H1 (cell line): ENCODE measurements at regions not wholly inside any gene's neighbourhood (a gene's known extent, or its start where the extent isn't known, plus 50 kb on each side); places are given as distances from the start of the nearest gene placed in this dataset.

Experiments used
- CTCF ChIA-PET: fragments of 300-600 bp; sonication (Branson Sonifier 250); formaldehyde crosslinking; loops from one replicate; lab custom pipeline; 2021; ENCODE audit not compliant: partially characterized antibody; lab: Charles Lee
- POLR2A ChIA-PET: fragments of 300-600 bp; sonication (Branson Sonifier 250); formaldehyde crosslinking; loops from one replicate; lab custom pipeline; 2021; ENCODE audit warnings: inconsistent platforms; ENCODE audit not compliant: partially characterized antibody; lab: Charles Lee
- DNase-seq, 2 experiments: peaks; one replicate each; pipeline versions ENCODE4 v3.0.0 to v3.0.0-alpha.2; 2010 to 2022; ENCODE audit warnings: low spot score in 2 of 2, low read depth in 1 of 2, mixed read lengths in 1 of 2
- FAIRE-seq: peaks from 2 replicates; lab custom pipeline; 2011; peaks lifted over from hg19 to GRCh38; lab: Jason Lieb, UNC
- H2AFZ ChIP-seq: 2 replicates; pipeline ENCODE4 v1.8.1; 2012; ENCODE audit warnings: low read length, inconsistent platforms
- H2AK5ac ChIP-seq: 2 replicates; pipeline ENCODE4 v1.6.1; 2013; ENCODE audit warnings: low read depth, low read length
- H2BK120ac ChIP-seq: replicated peaks from 2 replicates; pipeline ENCODE3; 2013; ENCODE audit warnings: low read depth, low read length, inconsistent platforms
- H2BK12ac ChIP-seq: 2 replicates; pipeline ENCODE4 v1.6.1; 2013; ENCODE audit warnings: low read depth, low read length
- H2BK15ac ChIP-seq: 2 replicates; pipeline ENCODE4 v1.6.1; 2013; ENCODE audit warnings: low read length
- H2BK20ac ChIP-seq: 2 replicates; pipeline ENCODE4 v1.6.1; 2013; ENCODE audit warnings: low read length
- H2BK5ac ChIP-seq: 2 replicates; pipeline ENCODE4 v1.6.1; 2013; ENCODE audit warnings: low read depth, low read length
- H3K14ac ChIP-seq: 2 replicates; pipeline ENCODE4 v1.6.1; 2013; ENCODE audit warnings: inconsistent platforms; ENCODE audit not compliant: insufficient read length
- H3K18ac ChIP-seq: 2 replicates; pipeline ENCODE4 v1.6.1; 2013; ENCODE audit warnings: low read length; ENCODE audit errors: extremely low read depth
- H3K23ac ChIP-seq: 2 replicates; pipeline ENCODE4 v1.6.1; 2013; ENCODE audit warnings: inconsistent platforms; ENCODE audit not compliant: insufficient read length
- H3K23me2 ChIP-seq: 2 replicates; pipeline ENCODE4 v1.6.1; 2013; ENCODE audit warnings: low read depth, low read length
- H3K27ac ChIP-seq: 2 replicates; pipeline ENCODE4 v1.6.1; 2011; ENCODE audit warnings: low read depth, low read length, inconsistent platforms
- H3K27me3 ChIP-seq, 4 experiments: replicated peaks in 1 of 4; 1 replicate in 1 of 4; 2 replicates in 3 of 4; pipeline versions ENCODE4 v1.6.1 to v1.8.1; 2011 to 2013; ENCODE audit warnings: low read length in 3 of 4, mild to moderate bottlenecking in 3 of 4, inconsistent platforms in 2 of 4, mixed read lengths in 2 of 4, moderate library complexity in 1 of 4; ENCODE audit not compliant: control insufficient read depth in 3 of 4, insufficient read depth in 3 of 4; ENCODE audit errors: extremely low read depth in 1 of 4
- H3K36me3 ChIP-seq, 4 experiments: 2 replicates each; pipeline versions ENCODE4 v1.6.1 to v1.8.1; 2011 to 2013; ENCODE audit warnings: mild to moderate bottlenecking in 4 of 4, low read length in 3 of 4, moderate library complexity in 2 of 4, control low read depth in 1 of 4, inconsistent platforms in 1 of 4; ENCODE audit not compliant: insufficient read depth in 4 of 4, control insufficient read depth in 2 of 4
- H3K4ac ChIP-seq: replicated peaks from 2 replicates; pipeline ENCODE3; 2013; ENCODE audit warnings: low read length, low read depth, mixed read lengths, inconsistent platforms; ENCODE audit not compliant: insufficient read length
- H3K4me1 ChIP-seq, 4 experiments: replicated peaks in 1 of 4; 1 replicate in 1 of 4; 2 replicates in 3 of 4; pipeline versions ENCODE4 v1.6.1 to v1.8.1; 2011 to 2013; ENCODE audit warnings: low read length in 3 of 4, inconsistent platforms in 2 of 4, mixed read lengths in 1 of 4; ENCODE audit not compliant: insufficient read depth in 4 of 4, control insufficient read depth in 3 of 4
- H3K4me2 ChIP-seq, 2 experiments: 2 replicates each; pipeline versions ENCODE4 v1.6.1 to v1.8.1; 2011 to 2013; ENCODE audit warnings: low read depth in 2 of 2, low read length in 2 of 2, control low read depth in 1 of 2, inconsistent platforms in 1 of 2, mild to moderate bottlenecking in 1 of 2; ENCODE audit not compliant: insufficient read depth in 1 of 2
- H3K4me3 ChIP-seq, 4 experiments: fragments of 200-600, 300-600 bp in 1 of 4; sonication (generic), shearing (Covaris generic), sonication (Bioruptor Twin) in 1 of 4; 2 replicates each; pipeline versions ENCODE4 v1.5.1 to v1.8.1; 2011 to 2016; ENCODE audit warnings: low read length in 4 of 4, low read depth in 3 of 4, control low read depth in 2 of 4, inconsistent platforms in 2 of 4, mild to moderate bottlenecking in 2 of 4, mixed read lengths in 1 of 4, moderate library complexity in 1 of 4; ENCODE audit not compliant: insufficient read depth in 2 of 4; ENCODE audit errors: extremely low read depth in 1 of 4
- H3K56ac ChIP-seq: replicated peaks from 2 replicates; pipeline ENCODE3; 2013; ENCODE audit warnings: low read depth, mild to moderate bottlenecking, mixed read lengths, low read length, inconsistent platforms; ENCODE audit not compliant: insufficient read length
- H3K79me1 ChIP-seq: 2 replicates; pipeline ENCODE4 v1.6.1; 2013; ENCODE audit warnings: low read depth, low read length, control low read depth
- H3K79me2 ChIP-seq, 2 experiments: 2 replicates each; pipeline versions ENCODE4 v1.6.1 to v1.8.1; 2012 to 2013; ENCODE audit warnings: low read length in 2 of 2, mild to moderate bottlenecking in 2 of 2, inconsistent platforms in 1 of 2; ENCODE audit not compliant: insufficient read depth in 2 of 2, control insufficient read depth in 1 of 2
- H3K9ac ChIP-seq, 4 experiments: replicated peaks in 1 of 4; 1 replicate in 1 of 4; 2 replicates in 3 of 4; pipeline versions ENCODE4 v1.6.1 to v1.8.1; 2011 to 2013; ENCODE audit warnings: low read depth in 3 of 4, low read length in 3 of 4, control low read depth in 2 of 4, mild to moderate bottlenecking in 2 of 4, moderate library complexity in 2 of 4, inconsistent platforms in 1 of 4; ENCODE audit errors: extremely low read depth in 1 of 4
- H3K9me3 ChIP-seq, 2 experiments: 2 replicates each; pipeline versions ENCODE4 v1.6.1 to v1.8.1; 2012 to 2013; ENCODE audit warnings: mild to moderate bottlenecking in 2 of 2, moderate library complexity in 2 of 2, control low read depth in 1 of 2, inconsistent platforms in 1 of 2, low read depth in 1 of 2, low read length in 1 of 2, mixed read lengths in 1 of 2; ENCODE audit not compliant: insufficient read depth in 2 of 2
- H4K20me1 ChIP-seq, 2 experiments: replicated peaks in 1 of 2; 2 replicates each; pipeline versions ENCODE3 to v1.8.1; 2011 to 2013; ENCODE audit warnings: inconsistent platforms in 2 of 2, low read length in 2 of 2, mild to moderate bottlenecking in 1 of 2; ENCODE audit not compliant: insufficient read depth in 2 of 2, control insufficient read depth in 1 of 2
- H4K5ac ChIP-seq: 2 replicates; pipeline ENCODE4 v1.6.1; 2013; ENCODE audit warnings: low read length, low read depth, mixed read lengths, inconsistent platforms; ENCODE audit not compliant: insufficient read length
- H4K8ac ChIP-seq: 2 replicates; pipeline ENCODE4 v1.8.0; 2013; ENCODE audit warnings: mild to moderate bottlenecking, moderate library complexity, low read length, inconsistent platforms; ENCODE audit not compliant: insufficient read depth; ENCODE audit errors: extremely low read depth
- H4K91ac ChIP-seq: replicated peaks from 2 replicates; pipeline ENCODE3; 2013; ENCODE audit warnings: low read length, mixed read lengths, inconsistent platforms; ENCODE audit not compliant: insufficient read length
- EZH2 ChIP-seq: fragments of 200-600 bp; sonication (generic); IDR thresholded peaks from 2 replicates; pipeline ENCODE4 v1.7.1; 2012; ENCODE audit warnings: low read depth, mild to moderate bottlenecking, moderate library complexity, low read length, inconsistent platforms; ENCODE audit not compliant: severe bottlenecking
- NANOG ChIP-seq: IDR thresholded peaks from 2 replicates; pipeline ENCODE4 v1.6.1; 2011; ENCODE audit warnings: low read length, low read depth, mild to moderate bottlenecking, inconsistent platforms; ENCODE audit not compliant: insufficient read depth, poor library complexity, severe bottlenecking
- PHF8 ChIP-seq: fragments of 200-600 bp; sonication (generic); conservative IDR thresholded peaks from 2 replicates; pipeline ENCODE4 v1.7.1; 2012; ENCODE audit warnings: low read depth, mild to moderate bottlenecking, inconsistent platforms, low read length, moderate library complexity
- RBBP5 ChIP-seq: IDR thresholded peaks from 2 replicates; pipeline ENCODE4 v1.7.1; 2012; ENCODE audit warnings: low read depth, mild to moderate bottlenecking, inconsistent platforms, low read length, moderate library complexity, borderline replicate concordance
- RXRA ChIP-seq: IDR thresholded peaks from 2 replicates; pipeline ENCODE4 v1.6.1; 2011; ENCODE audit warnings: low read depth, mild to moderate bottlenecking, low read length, moderate library complexity; ENCODE audit not compliant: insufficient read depth
- SIX5 ChIP-seq: IDR thresholded peaks from 2 replicates; pipeline ENCODE4 v1.6.1; 2011; ENCODE audit warnings: mild to moderate bottlenecking, low read depth, low read length
- WGBS, 2 experiments: shearing (Covaris generic) in 1 of 2; methylation state at CpG; one replicate each; pipeline versions ENCODE4 v1.1.6 to v1.1.7; 2013 to 2015; ENCODE audit warnings: low lambda C conversion rate in 2 of 2, mixed read lengths in 2 of 2, inconsistent platforms in 1 of 2, low coverage in 1 of 2, missing lambda C conversion rate in 1 of 2; ENCODE audit not compliant: insufficient replicate concordance in 2 of 2, insufficient coverage in 1 of 2, insufficient read length in 1 of 2; ENCODE audit errors: extremely low coverage in 1 of 2, missing lambda C conversion rate in 1 of 2; 5-methylcytosine and 5-hydroxymethylcytosine counted together

DNA sequence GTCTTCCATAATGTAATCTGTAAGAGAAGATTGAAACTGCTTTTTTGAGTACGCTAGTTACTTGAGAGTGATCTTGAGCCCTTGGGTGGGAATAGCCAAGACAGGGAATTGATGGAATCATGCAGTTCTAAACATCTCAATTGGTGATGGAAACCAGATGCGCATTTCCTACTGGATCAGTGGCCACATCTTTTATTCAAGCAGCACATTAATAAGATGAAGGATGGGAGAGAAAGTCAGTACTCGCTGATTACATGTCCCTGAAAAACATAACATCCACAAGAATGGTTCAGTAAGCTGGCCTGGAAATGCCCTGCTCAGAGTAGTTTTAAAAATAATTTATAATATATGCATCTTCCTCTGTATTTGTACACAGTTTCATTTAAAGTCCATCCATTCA is 833.8 kb downstream of the JRKL start:
- no peak overlapping the region for H3K27ac ChIP-seq
- H3K4ac ChIP-seq: no peak overlapping the region
- ChIA-PET CTCF (no interaction called here), POLR2A (no interaction called here)
- no peaks in the 10 kb centered on the region for H4K20me1 ChIP-seq
- H3K9ac ChIP-seq: no peak overlapping the region
- H3K9me3 ChIP-seq: no peaks in the 10 kb centered on the region
- no peak overlapping the region for H3K4me3 ChIP-seq
- H2BK5ac ChIP-seq: no peak overlapping the region
- DNase-seq (no peak), FAIRE-seq (no peak)
- H4K5ac ChIP-seq: no peak overlapping the region
- no peak overlapping the region for H2AFZ ChIP-seq
- H3K4me1 ChIP-seq: no peaks in the 10 kb centered on the region
- no peak overlapping the region for H4K8ac ChIP-seq
- 98% methylated on average over 3 of the region's 3 CpGs; no CpG with 5 or more reads in 1 of the 2 experiments for WGBS, 2 experiments
- no peak overlapping the region for H3K4me2 ChIP-seq
- H3K23me2 ChIP-seq: no peaks in the 10 kb centered on the region; the same call in 1 of the 2 replicates
- no peak overlapping the region for H3K14ac ChIP-seq
- H3K79me2 ChIP-seq: no peaks in the 10 kb centered on the region
- H2BK15ac ChIP-seq: no peak overlapping the region
- H4K91ac ChIP-seq: no peak overlapping the region
- H2BK20ac ChIP-seq: no peak overlapping the region
- no peak overlapping the region for H3K23ac ChIP-seq
- no peak overlapping the region for H2BK120ac ChIP-seq
- no peak overlapping the region for H2BK12ac ChIP-seq
- H3K79me1 ChIP-seq: no peaks in the 10 kb centered on the region
- H3K36me3 ChIP-seq: no peaks in the 10 kb centered on the region
- H3K18ac ChIP-seq: no peak overlapping the region
- H2AK5ac ChIP-seq: no peak overlapping the region
- H3K27me3 ChIP-seq: no peaks in the 10 kb centered on the region
- no peak overlapping the region for H3K56ac ChIP-seq
- TF ChIP-seq PHF8 (no peak), NANOG (no peak), RBBP5 (no peak), SIX5 (no peak), RXRA (no peak), EZH2 (no peak)
